Karpas-422 (cell line): ENCODE measurements at regions not wholly inside any gene's neighbourhood (a gene's known extent, or its start where the extent isn't known, plus 50 kb on each side); places are given as distances from the start of the nearest gene placed in this dataset.

Experiments used
- DNase-seq: peaks from one replicate; pipeline ENCODE4 v3.0.0-alpha.2; 2015
- H2AFZ ChIP-seq: fragments of 200-600 bp; sonication (generic); 2 replicates; pipeline ENCODE4 v1.6.1; 2014; ENCODE audit warnings: antibody characterized with exemption, low read length, mixed read lengths
- H3K27ac ChIP-seq: fragments of 200-600 bp; sonication (generic); 2 replicates; pipeline ENCODE4 v1.5.1; 2014; ENCODE audit warnings: mild to moderate bottlenecking, low read length, moderate library complexity
- H3K27me3 ChIP-seq: fragments of 200-600 bp; sonication (generic); 2 replicates; pipeline ENCODE4 v1.6.1; 2014; ENCODE audit warnings: low read length, mixed read lengths
- H3K36me3 ChIP-seq: fragments of 200-600 bp; sonication (generic); 2 replicates; pipeline ENCODE4 v1.6.1; 2014; ENCODE audit warnings: low read length, mixed read lengths; ENCODE audit not compliant: insufficient read depth
- H3K4me1 ChIP-seq: fragments of 200-600 bp; sonication (generic); 2 replicates; pipeline ENCODE4 v1.6.1; 2014; ENCODE audit warnings: mild to moderate bottlenecking, low read length, mixed read lengths
- H3K4me2 ChIP-seq: fragments of 200-600 bp; sonication (generic); 2 replicates; pipeline ENCODE4 v1.6.1; 2014; ENCODE audit warnings: low read length, low read depth, mild to moderate bottlenecking; ENCODE audit not compliant: poor library complexity, severe bottlenecking
- H3K4me3 ChIP-seq: fragments of 200-600 bp; sonication (generic); 2 replicates; pipeline ENCODE4 v1.5.1; 2014; ENCODE audit warnings: mild to moderate bottlenecking, antibody characterized with exemption, low read length, mixed read lengths
- H3K79me2 ChIP-seq: fragments of 200-600 bp; sonication (generic); 2 replicates; pipeline ENCODE4 v1.6.1; 2014; ENCODE audit warnings: mild to moderate bottlenecking, low read length, mixed read lengths
- H3K9ac ChIP-seq: fragments of 200-600 bp; sonication (generic); 2 replicates; pipeline ENCODE4 v1.6.0; 2014; ENCODE audit warnings: low read length
- H3K9me2 ChIP-seq: fragments of 200-600 bp; sonication (generic), shearing (Covaris generic); replicated peaks from 2 replicates; pipeline ENCODE4 v1.6.0; 2014; ENCODE audit warnings: mild to moderate bottlenecking, low read length, moderate library complexity; ENCODE audit not compliant: insufficient read depth
- H3K9me3 ChIP-seq: fragments of 300-700, 200-600 bp; sonication (generic); 2 replicates; pipeline ENCODE4 v1.6.1; 2014; ENCODE audit warnings: low read length, mixed read lengths
- H4K20me1 ChIP-seq: fragments of 200-600 bp; sonication (generic); 2 replicates; pipeline ENCODE4 v1.6.1; 2014; ENCODE audit warnings: mild to moderate bottlenecking, antibody characterized with exemption, low read length, low read depth; ENCODE audit not compliant: insufficient read depth

GRCh38 chr5:8238080-8238479, 369.1 kb downstream of the MTRR start:
- H3K27me3 ChIP-seq, result no peaks in the 10 kb centered on the region
- H4K20me1 ChIP-seq, result no peaks in the 10 kb centered on the region
- H3K9ac ChIP-seq, result no peak overlapping the region
- H3K79me2 ChIP-seq, result no peaks in the 10 kb centered on the region
- H3K9me2 ChIP-seq, result no peaks in the 10 kb centered on the region
- no peak for DNase-seq
- no peaks in the 10 kb centered on the region for H3K4me1 ChIP-seq
- H2AFZ ChIP-seq, result no peak overlapping the region
- no peaks in the 10 kb centered on the region for H3K9me3 ChIP-seq
- H3K4me3 ChIP-seq, result no peak overlapping the region
- H3K27ac ChIP-seq, result no peak overlapping the region
- no peaks in the 10 kb centered on the region for H3K36me3 ChIP-seq
- H3K4me2 ChIP-seq, result no peak overlapping the region

GRCh38 chr5:8239198-8239597, 370.2 kb downstream of the MTRR start:
- Histone ChIP-seq H3K9me3 (no peaks in the 10 kb centered on the region), H4K20me1 (no peaks in the 10 kb centered on the region), H3K4me1 (no peaks in the 10 kb centered on the region), H3K36me3 (no peaks in the 10 kb centered on the region), H3K4me2 (no peak overlapping the region), H3K9me2 (no peaks in the 10 kb centered on the region), H3K27me3 (no peaks in the 10 kb centered on the region), H2AFZ (no peak overlapping the region), H3K9ac (no peak overlapping the region), H3K4me3 (no peak overlapping the region), H3K79me2 (no peaks in the 10 kb centered on the region), H3K27ac (no peak overlapping the region)
- no peak for DNase-seq

DNA sequence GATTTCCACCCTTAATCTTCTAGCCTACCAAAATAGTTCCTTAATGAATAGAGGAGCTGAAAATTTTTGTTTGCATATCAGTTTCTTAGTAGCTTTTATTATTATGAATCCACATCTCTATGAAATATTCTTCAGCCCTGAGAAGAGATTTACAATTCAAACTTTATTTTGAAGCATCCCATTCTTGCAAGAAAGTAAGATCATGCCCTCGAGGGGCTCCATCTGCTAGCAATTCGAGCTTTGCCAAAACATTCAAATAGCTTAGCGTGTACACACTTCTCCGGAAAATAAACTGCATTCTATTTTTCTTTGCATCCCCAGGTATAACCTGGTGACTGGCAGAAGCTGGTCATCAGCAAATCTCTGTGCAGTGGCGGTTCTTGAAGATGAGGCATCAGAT, 370.7 kb downstream of the MTRR start:
- H2AFZ ChIP-seq, result no peak overlapping the region
- no peaks in the 10 kb centered on the region for H3K9me3 ChIP-seq
- H3K4me2 ChIP-seq, result no peak overlapping the region
- no peaks in the 10 kb centered on the region for H3K79me2 ChIP-seq
- no peak overlapping the region for H3K27ac ChIP-seq
- H3K4me3 ChIP-seq, result no peak overlapping the region
- no peak for DNase-seq
- no peaks in the 10 kb centered on the region for H3K9me2 ChIP-seq
- H3K9ac ChIP-seq, result no peak overlapping the region
- no peaks in the 10 kb centered on the region for H4K20me1 ChIP-seq
- no peaks in the 10 kb centered on the region for H3K4me1 ChIP-seq
- no peaks in the 10 kb centered on the region for H3K36me3 ChIP-seq
- H3K27me3 ChIP-seq, result no peaks in the 10 kb centered on the region

DNA sequence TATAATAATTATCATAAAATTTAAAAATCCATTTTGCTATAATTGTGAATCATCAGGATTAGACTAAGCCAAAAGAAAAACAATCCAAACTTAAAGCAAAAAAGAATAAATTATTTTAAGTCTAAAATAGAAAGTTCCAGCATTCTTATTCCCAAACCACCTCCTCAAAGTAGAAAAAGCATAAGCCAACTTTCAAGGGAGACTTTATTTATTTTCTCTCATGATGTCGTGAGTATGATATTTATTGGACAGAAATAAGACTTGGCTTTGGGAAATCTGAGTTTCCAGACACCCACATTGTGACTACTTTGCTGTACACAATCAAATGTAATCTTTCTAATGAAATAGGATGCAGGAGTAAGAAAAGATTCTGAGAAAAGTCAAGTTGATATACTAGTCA, 372.1 kb downstream of the MTRR start:
- Histone ChIP-seq H3K27me3 (no peaks in the 10 kb centered on the region), H3K9me3 (no peaks in the 10 kb centered on the region), H3K4me2 (no peak overlapping the region), H3K9me2 (no peaks in the 10 kb centered on the region), H3K4me3 (no peak overlapping the region), H2AFZ (no peak overlapping the region), H3K9ac (no peak overlapping the region), H3K79me2 (no peaks in the 10 kb centered on the region), H4K20me1 (no peaks in the 10 kb centered on the region), H3K4me1 (no peaks in the 10 kb centered on the region), H3K27ac (no peak overlapping the region), H3K36me3 (no peaks in the 10 kb centered on the region)
- DNase-seq, result no peak

GRCh38 chr5:8241558-8241957, 372.6 kb downstream of the MTRR start:
- no peak for DNase-seq
- Histone ChIP-seq H3K9me3 (no peaks in the 10 kb centered on the region), H3K4me1 (no peaks in the 10 kb centered on the region), H3K27ac (no peak overlapping the region), H3K9ac (no peak overlapping the region), H2AFZ (no peak overlapping the region), H3K9me2 (no peaks in the 10 kb centered on the region), H3K4me2 (no peak overlapping the region), H4K20me1 (no peaks in the 10 kb centered on the region), H3K4me3 (no peak overlapping the region), H3K79me2 (no peaks in the 10 kb centered on the region), H3K36me3 (no peaks in the 10 kb centered on the region), H3K27me3 (no peaks in the 10 kb centered on the region)

DNA sequence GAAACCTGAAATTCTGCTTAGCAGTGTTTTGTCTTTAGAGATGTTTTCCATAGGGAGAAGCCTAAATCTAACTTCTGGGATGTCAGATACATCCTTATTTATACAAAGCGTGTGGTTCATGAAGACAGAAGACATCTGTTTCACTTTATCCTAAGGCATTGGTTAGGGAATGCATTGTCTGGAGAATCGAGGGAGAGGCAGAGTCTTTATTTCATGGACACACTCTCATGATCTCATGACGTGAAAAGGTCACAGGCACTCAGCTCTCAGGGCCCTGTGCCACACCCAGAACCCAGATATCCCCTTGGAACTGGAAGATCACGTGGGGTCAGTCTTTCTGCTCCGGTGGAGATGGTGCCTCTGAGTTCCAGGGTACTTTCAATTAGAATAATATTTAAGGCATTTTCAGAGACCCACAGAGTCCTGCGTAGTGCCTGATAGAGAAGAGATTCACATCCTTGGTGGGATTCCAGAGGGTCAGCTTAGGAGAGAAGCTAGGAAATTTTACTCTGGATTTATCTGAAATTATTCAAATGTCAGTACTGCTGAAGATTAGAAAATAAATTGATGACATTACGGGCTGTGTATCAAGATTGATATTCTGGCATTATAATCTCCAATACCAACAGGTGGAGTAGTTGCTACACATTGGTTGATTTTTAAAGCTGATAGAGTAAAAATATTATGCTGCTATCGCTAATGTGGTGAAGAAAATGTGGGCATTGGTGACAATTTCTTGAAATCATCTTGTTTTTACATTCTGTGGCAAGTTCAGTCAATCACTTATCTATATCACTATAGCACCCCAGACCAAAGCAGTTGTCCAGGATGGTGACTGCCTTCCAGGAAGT, 378.3 kb downstream of the MTRR start:
- H2AFZ ChIP-seq, result no peak overlapping the region
- no peak for DNase-seq
- H3K9ac ChIP-seq, result no peak overlapping the region
- no peaks in the 10 kb centered on the region for H3K36me3 ChIP-seq
- no peaks in the 10 kb centered on the region for H3K9me3 ChIP-seq
- no peak overlapping the region for H3K4me3 ChIP-seq
- H3K27me3 ChIP-seq, result no peaks in the 10 kb centered on the region
- H3K4me2 ChIP-seq, result no peak overlapping the region
- no peaks in the 10 kb centered on the region for H3K9me2 ChIP-seq
- no peaks in the 10 kb centered on the region for H3K79me2 ChIP-seq
- H3K4me1 ChIP-seq, result no peaks in the 10 kb centered on the region
- no peak overlapping the region for H3K27ac ChIP-seq
- H4K20me1 ChIP-seq, result no peaks in the 10 kb centered on the region

DNA sequence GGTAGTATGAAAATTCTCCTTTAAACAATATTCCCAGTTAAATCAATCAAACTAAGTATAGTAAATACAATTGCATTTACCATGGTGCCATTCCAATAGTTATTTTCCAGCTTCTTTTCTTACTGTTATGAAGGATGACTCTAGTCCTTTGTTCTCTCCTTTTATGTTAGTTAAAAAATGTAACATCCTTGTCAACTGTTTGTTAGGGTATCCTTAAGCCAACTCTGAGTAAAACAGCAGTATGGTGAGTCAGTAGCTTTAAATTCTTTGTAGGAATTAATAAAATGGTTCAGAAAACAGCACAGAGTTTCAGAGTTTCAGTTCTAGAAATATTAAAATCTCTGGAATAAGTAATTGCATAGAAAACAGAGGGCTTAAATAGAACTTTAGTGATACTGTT, 384.4 kb downstream of the MTRR start:
- Histone ChIP-seq H3K9me3 (no peaks in the 10 kb centered on the region), H4K20me1 (no peaks in the 10 kb centered on the region), H3K27me3 (no peaks in the 10 kb centered on the region), H3K36me3 (no peaks in the 10 kb centered on the region), H3K9ac (no peak overlapping the region), H3K4me2 (no peak overlapping the region), H3K79me2 (no peaks in the 10 kb centered on the region), H3K4me3 (no peak overlapping the region), H2AFZ (no peak overlapping the region), H3K9me2 (no peaks in the 10 kb centered on the region), H3K27ac (no peak overlapping the region), H3K4me1 (no peaks in the 10 kb centered on the region)
- DNase-seq, result no peak

- no peaks in the 10 kb centered on the region for H4K20me1 ChIP-seq
- H3K36me3 ChIP-seq, result no peaks in the 10 kb centered on the region
- no peak overlapping the region for H2AFZ ChIP-seq
Measured at GRCh38 chr5:8254674-8255073, 385.7 kb downstream of the MTRR start.

More at GRCh38 chr5:8254674-8255073, 385.7 kb downstream of the MTRR start:
- Histone ChIP-seq H3K27ac (no peak overlapping the region), H3K9me3 (no peaks in the 10 kb centered on the region), H3K27me3 (no peaks in the 10 kb centered on the region), H3K9me2 (no peaks in the 10 kb centered on the region), H3K4me1 (no peaks in the 10 kb centered on the region), H3K79me2 (no peaks in the 10 kb centered on the region), H3K9ac (no peak overlapping the region), H3K4me3 (no peak overlapping the region), H3K4me2 (no peak overlapping the region)
- no peak for DNase-seq
